SK-N-SH (cell line): ENCODE measurements at regions not wholly inside any gene's neighbourhood (a gene's known extent, or its start where the extent isn't known, plus 50 kb on each side); places are given as distances from the start of the nearest gene placed in this dataset.

Experiments
- CTCF ChIA-PET: fragments of 300-600, 350-600 bp; formaldehyde crosslinking; extraction: SDS; loops from one replicate; lab custom pipeline; 2021; lab: Yijun Ruan, JAX
- POLR2A ChIA-PET: fragments of 350-600 bp; sonication (Branson Sonifier 250); formaldehyde crosslinking; extraction: SDS; loops from one replicate; lab custom pipeline; 2020; ENCODE audit warnings: antibody characterized with exemption, inconsistent platforms; lab: Yijun Ruan, JAX
- DNase-seq: peaks from one replicate; pipeline ENCODE4 v3.0.0; 2012
- H2AFZ ChIP-seq: fragments of 200-600 bp; sonication (generic); 2 replicates; pipeline ENCODE4 v1.8.1; 2016; ENCODE audit warnings: antibody characterized with exemption, mild to moderate bottlenecking, low read depth
- H3F3A ChIP-seq: fragments of 200-600 bp; sonication (generic); replicated peaks from 2 replicates; pipeline ENCODE3; 2016; ENCODE audit warnings: antibody characterized with exemption, mild to moderate bottlenecking; ENCODE audit not compliant: insufficient read depth
- H3K27ac ChIP-seq, 2 experiments: fragments of 200-500 bp in 1 of 2; fragments of 200-600 bp in 1 of 2; sonication (Bioruptor generic) in 1 of 2; sonication (generic), shearing (Covaris generic) in 1 of 2; 2 replicates each; pipeline versions ENCODE4 v1.5.1 to v1.6.1; 2014 to 2016; ENCODE audit warnings: low read depth in 2 of 2, inconsistent platforms in 1 of 2, low read length in 1 of 2, mild to moderate bottlenecking in 1 of 2, mixed read lengths in 1 of 2
- H3K27me3 ChIP-seq: fragments of 200-600 bp; sonication (generic), shearing (Covaris generic); 2 replicates; pipeline ENCODE4 v1.6.1; 2016; ENCODE audit warnings: mixed run types; ENCODE audit not compliant: insufficient read depth
- H3K36me3 ChIP-seq, 2 experiments: fragments of 200-500 bp in 1 of 2; fragments of 200-600 bp in 1 of 2; sonication (Bioruptor generic) in 1 of 2; sonication (generic) in 1 of 2; replicated peaks in 1 of 2; 2 replicates each; pipeline versions ENCODE3 to v1.5.1; 2014 to 2016; ENCODE audit warnings: low read length in 1 of 2, mild to moderate bottlenecking in 1 of 2; ENCODE audit not compliant: insufficient read depth in 2 of 2, control insufficient read depth in 1 of 2
- H3K4me1 ChIP-seq, 2 experiments: fragments of 200-500 bp in 1 of 2; fragments of 200-600 bp in 1 of 2; sonication (Bioruptor generic) in 1 of 2; sonication (generic), shearing (Covaris generic) in 1 of 2; 2 replicates each; pipeline versions ENCODE4 v1.5.1 to v1.6.1; 2014 to 2016; ENCODE audit warnings: low read depth in 1 of 2, low read length in 1 of 2, mixed run types in 1 of 2; ENCODE audit not compliant: insufficient read depth in 2 of 2, control insufficient read depth in 1 of 2
- H3K4me2 ChIP-seq: fragments of 200-600 bp; sonication (generic), shearing (Covaris generic); 2 replicates; pipeline ENCODE4 v1.6.1; 2017; ENCODE audit warnings: mixed run types
- H3K4me3 ChIP-seq, 2 experiments: fragments of 200-500 bp in 1 of 2; fragments of 200-600 bp in 1 of 2; sonication (Bioruptor generic) in 1 of 2; sonication (generic), shearing (Covaris generic) in 1 of 2; 2 replicates each; pipeline versions ENCODE4 v1.5.1 to v1.8.1; 2014 to 2016; ENCODE audit warnings: low read depth in 2 of 2, inconsistent platforms in 1 of 2, low read length in 1 of 2, mild to moderate bottlenecking in 1 of 2, mixed read lengths in 1 of 2, moderate library complexity in 1 of 2
- H3K79me2 ChIP-seq: fragments of 200-600 bp; sonication (generic); 2 replicates; pipeline ENCODE4 v1.8.1; 2017; ENCODE audit warnings: mild to moderate bottlenecking; ENCODE audit not compliant: insufficient read depth
- H3K9ac ChIP-seq: fragments of 200-600 bp; sonication (generic); 2 replicates; pipeline ENCODE4 v1.6.1; 2017; ENCODE audit warnings: mixed run types
- H3K9me2 ChIP-seq: fragments of 200-600 bp; sonication (generic); 2 replicates; pipeline ENCODE4 v1.6.1; 2017; ENCODE audit warnings: mixed run types
- H3K9me3 ChIP-seq: fragments of 200-600 bp; sonication (generic); 2 replicates; pipeline ENCODE4 v1.6.1; 2017; ENCODE audit warnings: mixed run types, mild to moderate bottlenecking, moderate library complexity
- H4K20me1 ChIP-seq: fragments of 200-600 bp; sonication (generic); 2 replicates; pipeline ENCODE4 v1.6.1; 2017; ENCODE audit warnings: mild to moderate bottlenecking, mixed run types; ENCODE audit not compliant: insufficient read depth
- CHD2 ChIP-seq: fragments of 150-350 bp; IDR thresholded peaks from 2 replicates; pipeline ENCODE4 v1.6.1; 2018; ENCODE audit warnings: low read length; ENCODE audit not compliant: partially characterized antibody
- ELF1 ChIP-seq: IDR thresholded peaks from 2 replicates; pipeline ENCODE4 v1.4.0; 2012
- EP300 ChIP-seq, 2 experiments: IDR thresholded peaks; 2 replicates each; pipeline versions ENCODE4 v1.4.0 to v1.6.1; 2012; ENCODE audit warnings: borderline replicate concordance in 1 of 2, low read depth in 1 of 2, low read length in 1 of 2
- FOSL2 ChIP-seq: IDR thresholded peaks from 2 replicates; pipeline ENCODE4 v1.4.0; 2012; ENCODE audit warnings: low read depth, mild to moderate bottlenecking, moderate library complexity, borderline replicate concordance
- FOXJ3 ChIP-seq: sonication (generic); formaldehyde crosslinking; IDR thresholded peaks from 2 replicates; pipeline ENCODE4 v1.5.1; 2020; ENCODE audit warnings: mild to moderate bottlenecking, missing genetic modification reagents
- FOXM1 ChIP-seq: IDR thresholded peaks from 2 replicates; pipeline ENCODE4 v1.4.0; 2012; ENCODE audit warnings: low read depth, mild to moderate bottlenecking
- GATA2 ChIP-seq: sonication (generic); formaldehyde crosslinking; IDR thresholded peaks from 2 replicates; pipeline ENCODE4 v1.5.0; 2020; ENCODE audit warnings: mild to moderate bottlenecking, missing genetic modification reagents
- MAX ChIP-seq: IDR thresholded peaks from 2 replicates; pipeline ENCODE4 v1.4.0; 2012; ENCODE audit warnings: low read depth
- MEF2A ChIP-seq: IDR thresholded peaks from 2 replicates; pipeline ENCODE4 v1.4.0; 2012; ENCODE audit warnings: low read depth, borderline replicate concordance
- NRF1 ChIP-seq: IDR thresholded peaks from 2 replicates; pipeline ENCODE4 v1.6.1; 2012; ENCODE audit warnings: low read depth, mild to moderate bottlenecking, low read length
- RCOR1 ChIP-seq: fragments of 150-350 bp; IDR thresholded peaks from 2 replicates; pipeline ENCODE4 v1.6.1; 2017; ENCODE audit warnings: antibody characterized with exemption, low read length
- SIN3A ChIP-seq: IDR thresholded peaks from 2 replicates; pipeline ENCODE4 v1.6.1; 2012; ENCODE audit warnings: low read depth, mild to moderate bottlenecking, low read length, moderate library complexity, borderline replicate concordance
- SMC3 ChIP-seq: IDR thresholded peaks from 2 replicates; pipeline ENCODE4 v1.6.1; 2012; ENCODE audit warnings: low read depth, low read length, improper control_type of control experiment
- TAF1 ChIP-seq: IDR thresholded peaks from 2 replicates; pipeline ENCODE4 v1.6.1; 2012; ENCODE audit warnings: low read depth, mild to moderate bottlenecking, low read length, moderate library complexity, borderline replicate concordance
- TCF12 ChIP-seq: IDR thresholded peaks from 2 replicates; pipeline ENCODE4 v1.4.0; 2012
- TEAD4 ChIP-seq: IDR thresholded peaks from 2 replicates; pipeline ENCODE4 v1.4.0; 2012; ENCODE audit warnings: mild to moderate bottlenecking, borderline replicate concordance; ENCODE audit not compliant: insufficient read depth
- USF1 ChIP-seq: IDR thresholded peaks from 2 replicates; pipeline ENCODE4 v1.4.0; 2012; ENCODE audit warnings: low read depth, borderline replicate concordance
- WGBS: methylation state at CpG from one replicate; pipeline ENCODE4 v1.1.6; 2017; ENCODE audit warnings: low lambda C conversion rate; 5-methylcytosine and 5-hydroxymethylcytosine counted together
- TF ChIP-seq, protein P1 (sequence below): fragments of 150-350 bp; IDR thresholded peaks from 2 replicates; pipeline ENCODE4 v1.6.1; 2017; ENCODE audit warnings: antibody characterized with exemption, low read length, low read depth, borderline replicate concordance
- TF ChIP-seq, protein P2 (sequence below): fragments of 200-600 bp; sonication (generic); IDR thresholded peaks from 2 replicates; pipeline ENCODE4 v1.6.1; 2017; ENCODE audit warnings: antibody characterized with exemption, mild to moderate bottlenecking, moderate library complexity

DNA sequence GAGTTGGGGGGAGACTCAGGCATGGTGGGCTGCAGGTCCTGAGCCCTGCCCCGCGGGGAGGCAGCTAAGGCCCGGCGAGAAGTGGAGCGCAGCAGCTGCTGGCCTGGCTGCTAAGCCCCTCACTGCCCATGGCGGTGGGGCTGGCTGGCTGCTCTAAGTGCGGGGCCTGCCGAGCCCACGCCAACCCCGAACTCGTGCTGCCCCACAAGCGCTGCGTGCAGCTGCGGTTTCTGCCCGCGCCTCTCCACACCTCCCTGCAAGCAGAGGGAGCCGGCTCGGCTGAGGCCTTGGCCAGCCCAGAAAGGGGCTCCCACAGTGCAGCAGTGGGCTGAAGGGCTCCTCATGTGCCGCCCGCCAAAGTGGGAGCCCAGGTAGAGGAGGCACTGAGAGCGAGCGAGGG, 1355.1 kb upstream of the WWC1 start:
- ChIA-PET POLR2A (no interaction called here), CTCF (no interaction called here)
- no peaks in the 10 kb centered on the region for H3F3A ChIP-seq
- no peak overlapping the region for H3K4me3 ChIP-seq
- TF ChIP-seq FOXM1: no peak
- TF ChIP-seq NRF1: no peak
- TF ChIP-seq, protein P1, sequence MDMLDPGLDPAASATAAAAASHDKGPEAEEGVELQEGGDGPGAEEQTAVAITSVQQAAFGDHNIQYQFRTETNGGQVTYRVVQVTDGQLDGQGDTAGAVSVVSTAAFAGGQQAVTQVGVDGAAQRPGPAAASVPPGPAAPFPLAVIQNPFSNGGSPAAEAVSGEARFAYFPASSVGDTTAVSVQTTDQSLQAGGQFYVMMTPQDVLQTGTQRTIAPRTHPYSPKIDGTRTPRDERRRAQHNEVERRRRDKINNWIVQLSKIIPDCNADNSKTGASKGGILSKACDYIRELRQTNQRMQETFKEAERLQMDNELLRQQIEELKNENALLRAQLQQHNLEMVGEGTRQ: no peak
- TF ChIP-seq GATA2 (CRISPR knock-in tag): no peak
- TF ChIP-seq MEF2A: no peak
- no peak for TF ChIP-seq MAX
- no peak for TF ChIP-seq TEAD4
- TF ChIP-seq CHD2: no peak
- TF ChIP-seq SIN3A: no peak
- TF ChIP-seq RCOR1: no peak
- no peak for TF ChIP-seq SMC3
- TF ChIP-seq EP300 (IDR thresholded peaks at IDR 0.05; ENCODE audit: borderline replicate concordance in 1 of 2, low read depth in 1 of 2, low read length in 1 of 2): no peak
- TF ChIP-seq FOSL2: no peak
- TF ChIP-seq ELF1: no peak
- TF ChIP-seq, protein P2, sequence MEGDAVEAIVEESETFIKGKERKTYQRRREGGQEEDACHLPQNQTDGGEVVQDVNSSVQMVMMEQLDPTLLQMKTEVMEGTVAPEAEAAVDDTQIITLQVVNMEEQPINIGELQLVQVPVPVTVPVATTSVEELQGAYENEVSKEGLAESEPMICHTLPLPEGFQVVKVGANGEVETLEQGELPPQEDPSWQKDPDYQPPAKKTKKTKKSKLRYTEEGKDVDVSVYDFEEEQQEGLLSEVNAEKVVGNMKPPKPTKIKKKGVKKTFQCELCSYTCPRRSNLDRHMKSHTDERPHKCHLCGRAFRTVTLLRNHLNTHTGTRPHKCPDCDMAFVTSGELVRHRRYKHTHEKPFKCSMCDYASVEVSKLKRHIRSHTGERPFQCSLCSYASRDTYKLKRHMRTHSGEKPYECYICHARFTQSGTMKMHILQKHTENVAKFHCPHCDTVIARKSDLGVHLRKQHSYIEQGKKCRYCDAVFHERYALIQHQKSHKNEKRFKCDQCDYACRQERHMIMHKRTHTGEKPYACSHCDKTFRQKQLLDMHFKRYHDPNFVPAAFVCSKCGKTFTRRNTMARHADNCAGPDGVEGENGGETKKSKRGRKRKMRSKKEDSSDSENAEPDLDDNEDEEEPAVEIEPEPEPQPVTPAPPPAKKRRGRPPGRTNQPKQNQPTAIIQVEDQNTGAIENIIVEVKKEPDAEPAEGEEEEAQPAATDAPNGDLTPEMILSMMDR: no peak
- no peak for TF ChIP-seq TAF1
- TF ChIP-seq TCF12: no peak
- H3K9me3 ChIP-seq: no peaks in the 10 kb centered on the region
- H3K79me2 ChIP-seq: no peaks in the 10 kb centered on the region
- no peaks in the 10 kb centered on the region for H4K20me1 ChIP-seq
- H3K9me2 ChIP-seq: no peaks in the 10 kb centered on the region
- H2AFZ ChIP-seq: no peak overlapping the region
- no peaks in the 10 kb centered on the region for H3K4me1 ChIP-seq
- DNase-seq: no peak
- H3K9ac ChIP-seq: no peak overlapping the region
- H3K36me3 ChIP-seq: no peaks in the 10 kb centered on the region
- WGBS: 66% methylated on average over 10 of the region's 22 CpGs
- no peak overlapping the region for H3K4me2 ChIP-seq
- H3K27me3 ChIP-seq: no peaks in the 10 kb centered on the region
- no peak overlapping the region for H3K27ac ChIP-seq

- Histone ChIP-seq H3K79me2 (no peaks in the 10 kb centered on the region), H3K27ac (no peak overlapping the region), H4K20me1 (no peaks in the 10 kb centered on the region), H3K4me3 (no peak overlapping the region), H3K36me3 (no peaks in the 10 kb centered on the region), H3K9me2 (no peaks in the 10 kb centered on the region)
- CTCF ChIA-PET: no interaction called here
- no peak for TF ChIP-seq USF1
- TF ChIP-seq FOXJ3: no peak
- TF ChIP-seq TAF1: no peak
- no peak for TF ChIP-seq TEAD4
- TF ChIP-seq, all 33 proteins: peak for 0
- no peaks in the 10 kb centered on the region for H3K27me3 ChIP-seq
- no peak overlapping the region for H3K4me2 ChIP-seq
- WGBS: 26% methylated on average over 2 of the region's 2 CpGs
- H3K9ac ChIP-seq: no peak overlapping the region
- POLR2A ChIA-PET: no interaction called here
- no peak for DNase-seq
- no peaks in the 10 kb centered on the region for H3K9me3 ChIP-seq
- H3F3A ChIP-seq: no peaks in the 10 kb centered on the region
- no peaks in the 10 kb centered on the region for H3K4me1 ChIP-seq
- no peak overlapping the region for H2AFZ ChIP-seq
These were observed 1353.4 kb upstream of the WWC1 start for GRCh38 chr5:166938071-166938470.
